ENCODE measurements at regions not wholly inside any gene's neighbourhood (a gene's known extent, or its start where the extent isn't known, plus 50 kb on each side); places are given as distances from the start of the nearest gene placed in this dataset.

GRCh38 chr17:33981711-33982601, 273.1 kb upstream of the CCL2 start:
- TF ChIP-seq CTCF (IDR thresholded peaks at IDR 0.05) (no peak), EP300 (IDR thresholded peaks at IDR 0.05; ENCODE audit: low read depth) (no peak), POLR2A (IDR thresholded peaks at IDR 0.05) (no peak), POLR2AphosphoS5 (IDR thresholded peaks at IDR 0.05) (no peak)

All from transverse colon (tissue), 4 donors.